B cell (primary cell): ENCODE measurements at regions not wholly inside any gene's neighbourhood (a gene's known extent, or its start where the extent isn't known, plus 50 kb on each side); places are given as distances from the start of the nearest gene placed in this dataset.
"Not testable (repeated sequence)": the region's sequence is repeated elsewhere in the genome, so short reads cannot be mapped to it uniquely, and the experiment has no call there.

Experiments
- ATAC-seq: fragments of 200-7000 bp; cut with Tn5 transposase; one replicate; pipeline ENCODE4 v1.10.0; 2021; ENCODE audit warnings: low read depth, mild to moderate bottlenecking, moderate number of reproducible peaks, moderate library complexity
- CTCF ChIA-PET: fragments of 350-600 bp; sonication (Branson Sonifier 250); formaldehyde crosslinking; loops from one replicate; lab custom pipeline; 2021; ENCODE audit warnings: antibody characterized with exemption, inconsistent platforms; lab: Charles Lee
- POLR2A ChIA-PET: fragments of 350-600 bp; sonication (Branson Sonifier 250); formaldehyde crosslinking; loops from one replicate; lab custom pipeline; 2021; ENCODE audit warnings: antibody characterized with exemption; lab: Charles Lee
- DNase-seq: peaks from one replicate; pipeline ENCODE4 v3.0.0; 2013
- H2AFZ ChIP-seq: 2 replicates; pipeline ENCODE4 v1.6.1; 2012; ENCODE audit warnings: mild to moderate bottlenecking, low read depth, low read length; ENCODE audit not compliant: insufficient read depth, poor library complexity, severe bottlenecking
- H3K27ac ChIP-seq, 2 donors: 1 replicate in 1 of 2; 2 replicates in 1 of 2; pipeline ENCODE4 v1.5.1; 2012 to 2013; ENCODE audit warnings: low read length in 2 of 2, mild to moderate bottlenecking in 2 of 2, moderate library complexity in 1 of 2
- H3K27me3 ChIP-seq, 4 experiments: fragments of 200-600 bp in 1 of 4; sonication (generic) in 1 of 4; replicated peaks in 1 of 4; 1 replicate in 2 of 4; 2 replicates in 2 of 4; pipeline versions ENCODE4 v1.6.1 to v1.7.0; 2013 to 2016; ENCODE audit warnings: low read length in 3 of 4, mild to moderate bottlenecking in 2 of 4, mixed read lengths in 1 of 4, moderate library complexity in 1 of 4; ENCODE audit not compliant: insufficient read depth in 4 of 4, control insufficient read depth in 3 of 4; ENCODE audit errors: control extremely low read depth in 1 of 4
- H3K36me3 ChIP-seq, 2 experiments: replicated peaks in 1 of 2; 1 replicate in 1 of 2; 2 replicates in 1 of 2; pipeline versions ENCODE4 v1.6.1 to v1.7.1; 2013; ENCODE audit warnings: low read length in 1 of 2; ENCODE audit not compliant: insufficient read depth in 2 of 2, control insufficient read depth in 1 of 2; ENCODE audit errors: control extremely low read depth in 1 of 2, extremely low read depth in 1 of 2
- H3K4me1 ChIP-seq, 2 donors: fragments of 200-600 bp in 1 of 2; sonication (generic) in 1 of 2; 1 replicate in 1 of 2; 2 replicates in 1 of 2; pipeline versions ENCODE4 v1.5.1 to v1.6.1; 2013 to 2017; ENCODE audit warnings: low read length in 2 of 2; ENCODE audit not compliant: control insufficient read depth in 2 of 2, insufficient read depth in 2 of 2
- H3K4me2 ChIP-seq: replicated peaks from 2 replicates; pipeline ENCODE3; 2012; ENCODE audit warnings: mild to moderate bottlenecking, low read depth, low read length; ENCODE audit not compliant: poor library complexity, severe bottlenecking
- H3K4me3 ChIP-seq, 5 experiments: fragments of 200-600 bp in 1 of 5; sonication (generic) in 1 of 5; 1 replicate in 3 of 5; 2 replicates in 2 of 5; pipeline versions ENCODE4 v1.5.1 to v1.7.0; 2011 to 2016; ENCODE audit warnings: low read length in 4 of 5, mild to moderate bottlenecking in 4 of 5, low read depth in 2 of 5, control low read depth in 1 of 5, moderate library complexity in 1 of 5; ENCODE audit not compliant: insufficient read depth in 1 of 5; ENCODE audit errors: control extremely low read depth in 1 of 5, extremely low read depth in 1 of 5
- H3K79me2 ChIP-seq: fragments of 200-600 bp; sonication (generic); one replicate; pipeline ENCODE4 v1.6.0; 2016; ENCODE audit warnings: low read length; ENCODE audit not compliant: control insufficient read depth, insufficient read depth
- H3K9ac ChIP-seq: fragments of 200-600 bp; sonication (generic); 2 replicates; pipeline ENCODE4 v1.6.1; 2017; ENCODE audit warnings: mild to moderate bottlenecking, low read length, moderate library complexity
- H3K9me3 ChIP-seq, 3 donors: one replicate each; pipeline versions ENCODE4 v1.6.1 to v1.7.1; 2013; ENCODE audit warnings: low read length in 2 of 3; ENCODE audit not compliant: control insufficient read depth in 2 of 3, insufficient read depth in 1 of 3; ENCODE audit errors: control extremely low read depth in 1 of 3
- H4K20me1 ChIP-seq: 2 replicates; pipeline ENCODE4 v1.6.0; 2012; ENCODE audit warnings: mild to moderate bottlenecking, low read length; ENCODE audit not compliant: insufficient read depth, control insufficient read depth, poor library complexity, severe bottlenecking
- H3K27ac Mint-ChIP-seq: one replicate; pipeline ENCODE4 v1.8.0; 2021; ENCODE audit warnings: mixed read lengths
- H3K27me3 Mint-ChIP-seq: one replicate; pipeline ENCODE4 v1.8.0; 2021; ENCODE audit warnings: mixed read lengths
- H3K4me1 Mint-ChIP-seq: one replicate; pipeline ENCODE4 v1.8.0; 2021; ENCODE audit warnings: mixed read lengths
- H3K4me3 Mint-ChIP-seq: one replicate; pipeline ENCODE4 v1.8.0; 2021; ENCODE audit warnings: mixed read lengths
- H3K9me3 Mint-ChIP-seq: one replicate; pipeline ENCODE4 v1.8.0; 2022; ENCODE audit warnings: mixed read lengths; ENCODE audit not compliant: insufficient read depth
- CTCF ChIP-seq: fragments of 200-600 bp; IDR thresholded peaks from one replicate; pipeline ENCODE4 v1.8.0; 2022; ENCODE audit warnings: antibody characterized with exemption, mild to moderate bottlenecking
- EZH2 ChIP-seq: IDR thresholded peaks from 2 replicates; pipeline ENCODE4 v1.6.1; 2012; ENCODE audit warnings: borderline replicate concordance, low read depth, mild to moderate bottlenecking, moderate library complexity, low read length; ENCODE audit not compliant: insufficient read depth, poor library complexity, severe bottlenecking
- WGBS: methylation state at CpG from one replicate; pipeline ENCODE4 v1.1.5; 2013; ENCODE audit warnings: missing lambda C conversion rate; ENCODE audit not compliant: insufficient coverage; 5-methylcytosine and 5-hydroxymethylcytosine counted together
- intact Hi-C: fragments of 100-400 bp; cut with micrococcal nuclease; formaldehyde crosslinking; loops from one replicate; pipeline ENCODE4 v1.10.0; 2022

DNA sequence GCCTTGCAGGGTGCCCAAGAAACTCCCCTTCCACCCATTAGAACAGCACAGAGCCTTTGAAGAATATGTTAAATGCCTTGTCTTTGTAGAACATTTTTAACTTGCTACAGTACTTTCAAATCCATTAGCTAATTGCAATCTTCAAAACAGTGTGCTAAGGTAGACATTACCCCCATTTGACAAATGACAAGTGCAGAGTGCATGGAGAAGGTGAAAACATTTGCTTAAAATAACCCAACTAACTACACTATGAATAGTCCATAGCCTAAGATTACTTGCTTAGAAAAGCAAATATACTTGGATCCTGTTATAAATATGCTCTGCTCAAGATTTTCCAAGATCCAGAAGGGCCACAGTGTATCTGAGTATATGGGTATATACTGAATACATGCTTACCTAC lies 87.0 kb upstream of the G2E3 start:
- Histone ChIP-seq H3K4me3 (no peak overlapping the region), H4K20me1 (no peaks in the 10 kb centered on the region), H3K9me3 (no peaks in the 10 kb centered on the region), H3K79me2 (no peaks in the 10 kb centered on the region), H3K4me2 (no peak overlapping the region), H3K4me1 (no peaks in the 10 kb centered on the region), H3K9ac (no peak overlapping the region), H3K27me3 (no peaks in the 10 kb centered on the region), H2AFZ (no peak overlapping the region), H3K36me3 (no peaks in the 10 kb centered on the region), H3K27ac (no peak overlapping the region)
- H3K27ac Mint-ChIP-seq, result no peak overlapping the region
- H3K4me3 Mint-ChIP-seq, result no peak overlapping the region
- H3K27me3 Mint-ChIP-seq, result no peaks in the 10 kb centered on the region
- no peaks in the 10 kb centered on the region for H3K9me3 Mint-ChIP-seq
- intact Hi-C loops, result no loop called here
- TF ChIP-seq EZH2, result no peak
- no peak for TF ChIP-seq CTCF
- CTCF ChIA-PET, result no interaction called here
- H3K4me1 Mint-ChIP-seq, result no peaks in the 10 kb centered on the region
- ATAC-seq, result no peak
- POLR2A ChIA-PET, result no interaction called here
- no peak for DNase-seq

GRCh38 chr14:30473846-30474696 lies 84.9 kb upstream of the G2E3 start:
- H3K79me2 ChIP-seq, H2AFZ ChIP-seq, H3K4me1 Mint-ChIP-seq, H3K9me3 ChIP-seq, H3K9ac ChIP-seq, H4K20me1 ChIP-seq, ATAC-seq, H3K4me3 Mint-ChIP-seq, H3K4me1 ChIP-seq, H3K27ac Mint-ChIP-seq, H3K27me3 ChIP-seq, DNase-seq, H3K9me3 Mint-ChIP-seq, intact Hi-C loops, H3K27me3 Mint-ChIP-seq, H3K4me3 ChIP-seq, H3K36me3 ChIP-seq, POLR2A ChIA-PET, CTCF ChIA-PET, H3K27ac ChIP-seq, H3K4me2 ChIP-seq: not testable (repeated sequence)
- 98% methylated on average over 11 of the region's 36 CpGs for WGBS
